ENCODE measurements at regions not wholly inside any gene's neighbourhood (a gene's known extent, or its start where the extent isn't known, plus 50 kb on each side); places are given as distances from the start of the nearest gene placed in this dataset.

- DNase-seq: no peak
- no peak overlapping the region for H3K27ac ChIP-seq
- H3K9me3 ChIP-seq (ENCODE audit: severe bottlenecking): no peaks in the 10 kb centered on the region
- TF ChIP-seq CTCF (IDR thresholded peaks at IDR 0.05; ENCODE audit: low read depth, low read length): no peak
- no peak overlapping the region for H3K4me3 ChIP-seq (ENCODE audit: low read depth, low read length)
- no peaks in the 10 kb centered on the region for H3K27me3 ChIP-seq (ENCODE audit: insufficient read depth, low read depth, severe bottlenecking)
- H3K36me3 ChIP-seq: no peaks in the 10 kb centered on the region
These were observed 82.2 kb upstream of the SATB1 start for GRCh38 chr3:18507333-18507732.

GRCh38 chr3:18505056-18505455, 79.9 kb upstream of the SATB1 start:
- Histone ChIP-seq H3K27ac (no peak overlapping the region), H3K9me3 (ENCODE audit: severe bottlenecking) (no peaks in the 10 kb centered on the region), H3K36me3 (no peaks in the 10 kb centered on the region), H3K27me3 (ENCODE audit: insufficient read depth, low read depth, severe bottlenecking) (no peaks in the 10 kb centered on the region), H3K4me3 (ENCODE audit: low read depth, low read length) (no peak overlapping the region)
- TF ChIP-seq CTCF (IDR thresholded peaks at IDR 0.05; ENCODE audit: low read depth, low read length): no peak
- DNase-seq: no peak

- no peak for DNase-seq
- Histone ChIP-seq H3K9me3 (ENCODE audit: severe bottlenecking) (no peaks in the 10 kb centered on the region), H3K36me3 (no peaks in the 10 kb centered on the region), H3K4me3 (ENCODE audit: low read depth, low read length) (no peak overlapping the region), H3K27me3 (ENCODE audit: insufficient read depth, low read depth, severe bottlenecking) (no peaks in the 10 kb centered on the region), H3K27ac (no peak overlapping the region)
- TF ChIP-seq CTCF (IDR thresholded peaks at IDR 0.05; ENCODE audit: low read depth, low read length): no peak
These were observed 76.7 kb upstream of the SATB1 start for GRCh38 chr3:18501679-18502343.

- Histone ChIP-seq H3K4me3 (ENCODE audit: low read depth, low read length) (no peak overlapping the region), H3K36me3 (no peaks in the 10 kb centered on the region), H3K27ac (no peak overlapping the region), H3K27me3 (ENCODE audit: insufficient read depth, low read depth, severe bottlenecking) (no peaks in the 10 kb centered on the region), H3K9me3 (ENCODE audit: severe bottlenecking) (no peaks in the 10 kb centered on the region)
- no peak for DNase-seq
- TF ChIP-seq CTCF (IDR thresholded peaks at IDR 0.05; ENCODE audit: low read depth, low read length): no peak
These were observed 75.2 kb upstream of the SATB1 start for GRCh38 chr3:18500322-18500721.

GRCh38 chr3:18499301-18499700, 74.2 kb upstream of the SATB1 start:
- no peaks in the 10 kb centered on the region for H3K9me3 ChIP-seq (ENCODE audit: severe bottlenecking)
- no peaks in the 10 kb centered on the region for H3K36me3 ChIP-seq
- H3K4me3 ChIP-seq (ENCODE audit: low read depth, low read length): no peak overlapping the region
- no peaks in the 10 kb centered on the region for H3K27me3 ChIP-seq (ENCODE audit: insufficient read depth, low read depth, severe bottlenecking)
- no peak for TF ChIP-seq CTCF (IDR thresholded peaks at IDR 0.05; ENCODE audit: low read depth, low read length)
- H3K27ac ChIP-seq: no peak overlapping the region
- DNase-seq: no peak

- DNase-seq: no peak
- H3K27ac ChIP-seq: no peak overlapping the region
- no peak for TF ChIP-seq CTCF (IDR thresholded peaks at IDR 0.05; ENCODE audit: low read depth, low read length)
These were observed 69.1 kb upstream of the SATB1 start for GRCh38 chr3:18494251-18494650.

More at GRCh38 chr3:18494251-18494650, 69.1 kb upstream of the SATB1 start:
- no peaks in the 10 kb centered on the region for H3K9me3 ChIP-seq (ENCODE audit: severe bottlenecking)
- H3K4me3 ChIP-seq (ENCODE audit: low read depth, low read length): no peak overlapping the region
- no peaks in the 10 kb centered on the region for H3K36me3 ChIP-seq
- H3K27me3 ChIP-seq (ENCODE audit: insufficient read depth, low read depth, severe bottlenecking): no peaks in the 10 kb centered on the region

Measured in WERI-Rb-1 (cell line).